H9 (cell line): ENCODE measurements at regions not wholly inside any gene's neighbourhood (a gene's known extent, or its start where the extent isn't known, plus 50 kb on each side); places are given as distances from the start of the nearest gene placed in this dataset.

Experiments used
- DNase-seq: peaks from one replicate; pipeline ENCODE4 v3.0.0-alpha.2; 2017
- H2AFZ ChIP-seq: one replicate; pipeline ENCODE4 v1.6.1; 2013; ENCODE audit warnings: mild to moderate bottlenecking, low read length, control low read depth, moderate library complexity
- H2AK5ac ChIP-seq: 2 replicates; pipeline ENCODE4 v1.6.1; 2013; ENCODE audit warnings: low read length, control low read depth, mixed read lengths; ENCODE audit not compliant: insufficient read length
- H2BK120ac ChIP-seq: one replicate; pipeline ENCODE4 v1.6.1; 2013; ENCODE audit warnings: low read depth, mild to moderate bottlenecking, low read length, control low read depth, inconsistent platforms; ENCODE audit not compliant: poor library complexity, severe bottlenecking
- H2BK12ac ChIP-seq: 2 replicates; pipeline ENCODE4 v1.6.1; 2013; ENCODE audit warnings: low read length, control low read depth, mixed read lengths, low read depth; ENCODE audit not compliant: insufficient read length
- H2BK15ac ChIP-seq: 2 replicates; pipeline ENCODE4 v1.6.1; 2013; ENCODE audit warnings: low read depth, low read length, control low read depth
- H2BK20ac ChIP-seq: one replicate; pipeline ENCODE4 v1.6.1; 2013; ENCODE audit warnings: low read depth, mild to moderate bottlenecking, low read length, control low read depth, inconsistent platforms; ENCODE audit not compliant: poor library complexity, severe bottlenecking
- H2BK5ac ChIP-seq: 2 replicates; pipeline ENCODE4 v1.6.1; 2013; ENCODE audit warnings: low read length, control low read depth, mixed read lengths; ENCODE audit not compliant: insufficient read length
- H3K14ac ChIP-seq: 2 replicates; pipeline ENCODE4 v1.6.1; 2013; ENCODE audit warnings: low read length, control low read depth; ENCODE audit not compliant: insufficient read depth
- H3K18ac ChIP-seq: 2 replicates; pipeline ENCODE4 v1.6.1; 2013; ENCODE audit warnings: low read depth, mild to moderate bottlenecking, mixed read lengths, low read length, control low read depth; ENCODE audit not compliant: insufficient read length
- H3K23ac ChIP-seq: 2 replicates; pipeline ENCODE4 v1.6.1; 2013; ENCODE audit warnings: low read length, control low read depth, mixed read lengths, low read depth; ENCODE audit not compliant: insufficient read length
- H3K23me2 ChIP-seq: 2 replicates; pipeline ENCODE4 v1.6.1; 2013; ENCODE audit warnings: low read depth, mild to moderate bottlenecking, mixed read lengths, low read length, control low read depth; ENCODE audit not compliant: insufficient read length, poor library complexity, severe bottlenecking
- H3K27ac ChIP-seq: 2 replicates; pipeline ENCODE4 v1.5.1; 2013; ENCODE audit warnings: low read length, control low read depth, mixed read lengths, low read depth; ENCODE audit not compliant: insufficient read length
- H3K27me3 ChIP-seq: 2 replicates; pipeline ENCODE4 v1.6.1; 2013; ENCODE audit warnings: low read length, control low read depth, inconsistent platforms; ENCODE audit not compliant: insufficient read depth
- H3K4ac ChIP-seq: 2 replicates; pipeline ENCODE4 v1.6.1; 2013; ENCODE audit warnings: low read depth, mild to moderate bottlenecking, control low read depth, inconsistent platforms, low read length, moderate library complexity
- H3K4me1 ChIP-seq: 2 replicates; pipeline ENCODE4 v1.6.1; 2013; ENCODE audit warnings: low read length, control low read depth, inconsistent platforms; ENCODE audit not compliant: insufficient read depth
- H3K4me2 ChIP-seq: 2 replicates; pipeline ENCODE4 v1.6.1; 2013; ENCODE audit warnings: low read length, control low read depth, mixed read lengths; ENCODE audit not compliant: insufficient read length, insufficient read depth
- H3K56ac ChIP-seq: 2 replicates; pipeline ENCODE4 v1.6.1; 2013; ENCODE audit warnings: low read depth, mild to moderate bottlenecking, mixed read lengths, low read length, control low read depth; ENCODE audit not compliant: insufficient read length
- H3K79me1 ChIP-seq: 2 replicates; pipeline ENCODE4 v1.6.1; 2013; ENCODE audit warnings: low read depth, mild to moderate bottlenecking, moderate library complexity, low read length, control low read depth, inconsistent platforms; ENCODE audit not compliant: insufficient read depth, poor library complexity, severe bottlenecking
- H3K79me2 ChIP-seq: 2 replicates; pipeline ENCODE4 v1.6.1; 2013; ENCODE audit warnings: low read length, control low read depth, inconsistent platforms; ENCODE audit not compliant: insufficient read depth
- H3K9ac ChIP-seq: 2 replicates; pipeline ENCODE4 v1.6.1; 2013; ENCODE audit warnings: low read length, control low read depth, mixed read lengths; ENCODE audit not compliant: insufficient read length; ENCODE audit errors: extremely low read depth
- H3K9me3 ChIP-seq: one replicate; pipeline ENCODE4 v1.6.1; 2013; ENCODE audit warnings: low read depth, low read length, inconsistent platforms; ENCODE audit not compliant: control insufficient read depth
- H3T11ph ChIP-seq: one replicate; pipeline ENCODE4 v1.6.1; 2013; ENCODE audit warnings: mild to moderate bottlenecking, low read length, control low read depth, inconsistent platforms
- H4K20me1 ChIP-seq: one replicate; pipeline ENCODE4 v1.6.1; 2013; ENCODE audit not compliant: control insufficient read depth, insufficient read length, insufficient read depth
- H4K5ac ChIP-seq: 2 replicates; pipeline ENCODE4 v1.6.1; 2013; ENCODE audit warnings: low read depth, mild to moderate bottlenecking, mixed read lengths, low read length, control low read depth; ENCODE audit not compliant: insufficient read length
- H4K8ac ChIP-seq: replicated peaks from 2 replicates; pipeline ENCODE4 v1.6.1; 2013; ENCODE audit warnings: low read length, control low read depth, mixed read lengths, low read depth; ENCODE audit not compliant: insufficient read length
- H4K91ac ChIP-seq: 2 replicates; pipeline ENCODE4 v1.6.1; 2013; ENCODE audit warnings: low read depth, mild to moderate bottlenecking, moderate library complexity, mixed read lengths, low read length, control low read depth; ENCODE audit not compliant: insufficient read length
- H3K27ac Mint-ChIP-seq, 3 experiments: 2 replicates in 2 of 3; 3 replicates in 1 of 3; pipeline ENCODE4 v1.8.0; 2020 to 2021; ENCODE audit warnings: mixed read lengths in 3 of 3, mild to moderate bottlenecking in 1 of 3, moderate library complexity in 1 of 3
- H3K27me3 Mint-ChIP-seq: 2 replicates; pipeline ENCODE4 v1.8.0; 2021; ENCODE audit warnings: low read depth, mild to moderate bottlenecking, moderate library complexity, mixed read lengths
- H3K36me3 Mint-ChIP-seq, 3 experiments: 2 replicates in 2 of 3; 3 replicates in 1 of 3; pipeline ENCODE4 v1.8.0; 2020 to 2021; ENCODE audit warnings: low read depth in 3 of 3, mixed read lengths in 3 of 3; ENCODE audit not compliant: insufficient read depth in 1 of 3
- H3K4me1 Mint-ChIP-seq, 2 experiments: 2 replicates each; pipeline ENCODE4 v1.8.0; 2020; ENCODE audit warnings: mixed read lengths in 2 of 2
- H3K4me3 Mint-ChIP-seq, 2 experiments: 2 replicates in 1 of 2; 3 replicates in 1 of 2; pipeline ENCODE4 v1.8.0; 2020 to 2021; ENCODE audit warnings: mild to moderate bottlenecking in 2 of 2, mixed read lengths in 2 of 2, moderate library complexity in 1 of 2
- H3K9me3 Mint-ChIP-seq, 2 experiments: 2 replicates in 1 of 2; 3 replicates in 1 of 2; pipeline ENCODE4 v1.8.0; 2020; ENCODE audit warnings: mild to moderate bottlenecking in 2 of 2, mixed read lengths in 2 of 2, moderate library complexity in 1 of 2
- CTCF ChIP-seq: fragments of 200-600 bp; sonication (generic); conservative IDR thresholded peaks from 3 replicates; pipeline ENCODE4 v1.8.0; 2021; ENCODE audit warnings: antibody characterized with exemption, mild to moderate bottlenecking
- WGBS: extraction: QIAGEN DNeasy Blood & Tissue Kit; methylation state at CpG from one replicate; pipeline ENCODE4 v1.1.7; 2013; ENCODE audit warnings: missing lambda C conversion rate, low lambda C conversion rate, mixed read lengths; ENCODE audit not compliant: insufficient read length; ENCODE audit errors: extremely low coverage; 5-methylcytosine and 5-hydroxymethylcytosine counted together

DNA sequence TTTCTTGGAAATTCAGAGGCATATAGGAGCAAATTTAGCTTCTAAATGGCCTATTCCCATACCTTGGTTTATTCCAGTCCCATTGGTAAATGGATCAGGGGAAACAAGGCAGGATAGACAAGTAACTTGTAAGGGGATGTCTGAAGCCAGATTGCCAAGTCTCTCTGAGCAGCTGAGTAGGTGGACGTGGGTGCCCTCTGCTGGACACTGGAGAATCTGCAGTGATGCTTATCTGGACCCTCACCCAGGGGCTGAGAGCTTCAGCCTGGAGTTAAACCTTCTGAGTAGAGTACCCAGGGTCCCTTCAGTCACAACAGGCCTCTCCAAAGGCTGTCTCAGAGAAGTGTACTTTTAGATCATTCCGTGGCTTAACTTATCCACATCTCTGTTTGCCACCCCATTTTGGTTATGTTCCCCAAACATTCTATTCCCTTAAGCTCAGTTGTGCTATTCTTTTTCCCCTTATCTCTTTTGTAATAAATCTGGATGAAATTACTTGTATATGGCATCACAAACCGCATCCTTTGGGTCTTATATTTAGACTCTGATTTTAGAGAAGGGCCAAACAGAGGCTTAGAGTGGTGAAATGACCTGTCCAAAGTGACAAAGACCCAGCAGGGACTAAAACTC, 218.3 kb upstream of the GLRA1 start:
- Histone ChIP-seq H3K56ac (no peak overlapping the region), H3K27ac (no peak overlapping the region), H3K14ac (no peak overlapping the region), H4K20me1 (no peaks in the 10 kb centered on the region), H2AFZ (no peak overlapping the region), H3K9me3 (no peaks in the 10 kb centered on the region), H3K9ac (no peak overlapping the region), H4K91ac (no peak overlapping the region), H2BK20ac (no peak overlapping the region), H3K79me2 (no peaks in the 10 kb centered on the region), H3K4me1 (no peaks in the 10 kb centered on the region), H4K8ac (no peak overlapping the region), H3K4me2 (no peak overlapping the region), H2BK15ac (no peak overlapping the region), H3K4ac (no peak overlapping the region), H3K18ac (no peak overlapping the region), H3K23me2 (no peaks in the 10 kb centered on the region), H3K27me3 (no peaks in the 10 kb centered on the region), H3T11ph (no peak overlapping the region), H2BK12ac (no peak overlapping the region), H2AK5ac (no peak overlapping the region), H4K5ac (no peak overlapping the region), H2BK120ac (no peak overlapping the region), H3K79me1 (no peaks in the 10 kb centered on the region), H2BK5ac (no peak overlapping the region), H3K23ac (no peak overlapping the region)
- WGBS, result no CpG with 5 or more reads among the region's 3 CpGs
- H3K4me3 Mint-ChIP-seq, result no peak overlapping the region
- peak; percentile 89 for TF ChIP-seq CTCF
- DNase-seq, result peak; percentile 77
- no peaks in the 10 kb centered on the region; a peak in 1 of 4 replicates for H3K4me1 Mint-ChIP-seq
- H3K9me3 Mint-ChIP-seq, result no peaks in the 10 kb centered on the region
- no peak overlapping the region for H3K27ac Mint-ChIP-seq
- peaks cover 5% of the 10 kb centered on the region for H3K27me3 Mint-ChIP-seq
- H3K36me3 Mint-ChIP-seq, result no peaks in the 10 kb centered on the region
